Fibroblast of the aortic adventitia (primary cell): ENCODE measurements at regions not wholly inside any gene's neighbourhood (a gene's known extent, or its start where the extent isn't known, plus 50 kb on each side); places are given as distances from the start of the nearest gene placed in this dataset.
"Not testable (repeated sequence)": the region's sequence is repeated elsewhere in the genome, so short reads cannot be mapped to it uniquely, and the experiment has no call there.

Experiments used
- DNase-seq: peaks from one replicate; pipeline ENCODE4 v3.0.0-alpha.2; 2010; ENCODE audit warnings: low read depth
- H3K4me3 ChIP-seq: 2 replicates; pipeline ENCODE4 v1.5.1; 2011; ENCODE audit warnings: low read depth, mild to moderate bottlenecking, control low read depth, low read length, moderate library complexity
- TF ChIP-seq, protein P1 (sequence below): IDR thresholded peaks from 2 replicates; pipeline ENCODE4 v1.5.1; 2011; ENCODE audit warnings: mild to moderate bottlenecking, low read length, control low read depth, inconsistent platforms; ENCODE audit not compliant: insufficient read depth

DNA sequence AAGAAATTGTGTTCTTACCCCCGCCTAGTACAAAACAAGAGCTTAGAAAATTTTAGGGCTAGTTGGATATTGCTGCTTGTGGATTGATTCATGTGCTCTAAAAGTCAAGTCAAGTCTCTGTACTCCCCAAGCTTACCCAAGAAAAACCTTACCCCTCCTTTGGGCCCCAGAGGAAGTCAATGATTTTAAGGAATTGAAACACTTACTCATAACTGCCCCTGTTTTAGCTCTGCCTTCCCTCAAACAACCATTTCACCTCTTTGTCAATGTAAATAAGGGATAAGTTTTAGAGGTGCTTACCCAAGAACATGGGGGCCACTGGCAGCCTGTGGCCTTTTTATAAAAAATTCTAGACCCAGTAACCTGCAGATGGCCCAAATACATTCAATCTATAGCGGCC, 136.6 kb upstream of the RMP24 start:
- DNase-seq, result no peak
- TF ChIP-seq, protein P1, sequence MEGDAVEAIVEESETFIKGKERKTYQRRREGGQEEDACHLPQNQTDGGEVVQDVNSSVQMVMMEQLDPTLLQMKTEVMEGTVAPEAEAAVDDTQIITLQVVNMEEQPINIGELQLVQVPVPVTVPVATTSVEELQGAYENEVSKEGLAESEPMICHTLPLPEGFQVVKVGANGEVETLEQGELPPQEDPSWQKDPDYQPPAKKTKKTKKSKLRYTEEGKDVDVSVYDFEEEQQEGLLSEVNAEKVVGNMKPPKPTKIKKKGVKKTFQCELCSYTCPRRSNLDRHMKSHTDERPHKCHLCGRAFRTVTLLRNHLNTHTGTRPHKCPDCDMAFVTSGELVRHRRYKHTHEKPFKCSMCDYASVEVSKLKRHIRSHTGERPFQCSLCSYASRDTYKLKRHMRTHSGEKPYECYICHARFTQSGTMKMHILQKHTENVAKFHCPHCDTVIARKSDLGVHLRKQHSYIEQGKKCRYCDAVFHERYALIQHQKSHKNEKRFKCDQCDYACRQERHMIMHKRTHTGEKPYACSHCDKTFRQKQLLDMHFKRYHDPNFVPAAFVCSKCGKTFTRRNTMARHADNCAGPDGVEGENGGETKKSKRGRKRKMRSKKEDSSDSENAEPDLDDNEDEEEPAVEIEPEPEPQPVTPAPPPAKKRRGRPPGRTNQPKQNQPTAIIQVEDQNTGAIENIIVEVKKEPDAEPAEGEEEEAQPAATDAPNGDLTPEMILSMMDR, result no peak
- H3K4me3 ChIP-seq, result no peak overlapping the region

DNA sequence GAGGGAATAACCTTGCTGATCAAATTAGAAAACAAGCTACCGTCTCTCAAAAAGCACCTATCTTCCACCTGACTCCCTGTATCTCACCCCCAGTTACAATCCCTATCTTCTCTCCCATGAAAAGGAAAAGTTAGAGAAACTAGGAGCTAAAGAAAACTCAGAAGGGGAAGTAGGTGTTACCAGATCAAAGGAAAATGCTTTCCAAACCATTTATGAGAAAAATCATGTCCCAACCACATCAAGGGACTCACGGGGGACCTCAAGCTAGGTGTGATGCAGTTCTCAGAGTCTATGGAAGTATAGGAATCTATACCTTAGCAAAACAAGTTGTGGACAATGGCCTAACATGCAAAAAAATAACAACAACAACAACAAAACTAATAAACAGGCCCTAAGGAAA, 135.5 kb upstream of the RMP24 start:
- TF ChIP-seq, protein P1, result no peak
- DNase-seq, result no peak
- no peak overlapping the region for H3K4me3 ChIP-seq

DNA sequence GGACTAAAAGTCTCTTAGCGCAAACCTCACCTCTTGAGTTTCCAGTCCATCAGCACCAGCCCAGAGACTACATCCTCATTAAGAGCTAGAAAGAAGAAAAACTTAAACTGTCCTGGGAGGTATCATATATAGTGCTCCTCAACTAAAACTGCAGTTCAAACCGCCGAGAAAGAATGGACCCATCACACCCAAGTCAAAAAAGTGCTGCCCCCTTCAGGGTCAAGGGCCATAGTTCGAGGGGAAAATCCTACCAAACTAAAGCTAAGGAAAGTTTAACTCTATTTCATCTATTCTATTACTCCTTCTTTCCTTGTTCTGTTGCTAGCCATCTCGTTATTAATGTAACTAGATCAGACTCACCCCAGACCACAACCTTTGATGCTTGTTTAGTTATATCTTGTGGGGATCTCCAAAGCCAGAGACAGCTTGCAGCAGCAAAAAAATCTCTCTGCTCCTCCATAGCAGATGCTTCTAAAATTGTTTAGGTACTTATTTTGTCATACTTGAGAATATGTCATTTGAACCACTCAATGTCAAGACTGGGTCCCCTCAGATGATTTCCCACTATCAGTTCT, 134.5 kb upstream of the RMP24 start:
- no peak for DNase-seq
- TF ChIP-seq, protein P1, result no peak
- no peak overlapping the region for H3K4me3 ChIP-seq

DNA sequence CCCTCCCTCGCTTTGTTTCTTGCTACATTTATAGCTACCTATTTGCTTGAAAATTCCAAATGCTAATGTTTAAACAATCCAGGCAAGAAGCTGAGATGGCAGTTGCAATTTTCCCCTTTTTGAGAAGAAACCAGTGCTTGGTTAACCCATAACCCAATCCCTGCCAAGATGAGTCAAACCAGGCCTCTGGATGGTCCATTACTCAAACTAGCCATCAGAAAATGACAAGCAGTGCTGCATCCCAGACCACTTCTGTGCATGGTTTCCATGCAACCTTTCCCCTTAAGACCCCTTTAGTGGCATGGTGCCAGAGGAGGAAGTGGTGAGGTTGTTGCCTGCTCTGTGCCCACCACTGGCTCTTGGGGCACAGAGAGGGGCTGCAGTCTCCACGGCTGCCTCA, 131.2 kb upstream of the RMP24 start:
- no peak overlapping the region for H3K4me3 ChIP-seq
- TF ChIP-seq, protein P1, result no peak
- no peak for DNase-seq

GRCh38 chr18:35842536-35842935, 129.9 kb upstream of the RMP24 start:
- no peak for DNase-seq
- TF ChIP-seq, protein P1, result no peak

DNA sequence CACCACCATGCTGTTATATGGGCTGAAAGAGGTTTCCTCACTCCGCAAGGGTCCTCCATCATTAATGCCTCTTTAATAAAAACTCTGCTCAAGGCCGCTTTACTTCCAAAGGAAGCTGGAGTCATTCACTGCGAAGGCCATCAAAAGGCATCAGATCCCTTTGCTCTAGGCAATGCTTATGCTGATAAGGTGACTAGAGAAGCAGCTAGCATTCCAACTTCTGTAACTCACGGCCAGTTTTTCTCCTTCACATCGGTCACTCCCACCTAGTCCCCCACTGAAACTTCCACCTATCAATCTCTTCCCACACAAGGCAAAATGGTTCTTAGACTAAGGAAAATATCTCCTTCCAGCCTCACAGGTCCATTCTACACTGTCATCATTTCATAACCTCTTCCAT, 124.2 kb upstream of the RMP24 start:
- H3K4me3 ChIP-seq, DNase-seq: not testable (repeated sequence)

More at GRCh38 chr18:35842536-35842935, 129.9 kb upstream of the RMP24 start:
- H3K4me3 ChIP-seq, result no peak overlapping the region

- H3K4me3 ChIP-seq, DNase-seq: not testable (repeated sequence)
These were observed 123.2 kb upstream of the RMP24 start for GRCh38 chr18:35849241-35849640.

DNA sequence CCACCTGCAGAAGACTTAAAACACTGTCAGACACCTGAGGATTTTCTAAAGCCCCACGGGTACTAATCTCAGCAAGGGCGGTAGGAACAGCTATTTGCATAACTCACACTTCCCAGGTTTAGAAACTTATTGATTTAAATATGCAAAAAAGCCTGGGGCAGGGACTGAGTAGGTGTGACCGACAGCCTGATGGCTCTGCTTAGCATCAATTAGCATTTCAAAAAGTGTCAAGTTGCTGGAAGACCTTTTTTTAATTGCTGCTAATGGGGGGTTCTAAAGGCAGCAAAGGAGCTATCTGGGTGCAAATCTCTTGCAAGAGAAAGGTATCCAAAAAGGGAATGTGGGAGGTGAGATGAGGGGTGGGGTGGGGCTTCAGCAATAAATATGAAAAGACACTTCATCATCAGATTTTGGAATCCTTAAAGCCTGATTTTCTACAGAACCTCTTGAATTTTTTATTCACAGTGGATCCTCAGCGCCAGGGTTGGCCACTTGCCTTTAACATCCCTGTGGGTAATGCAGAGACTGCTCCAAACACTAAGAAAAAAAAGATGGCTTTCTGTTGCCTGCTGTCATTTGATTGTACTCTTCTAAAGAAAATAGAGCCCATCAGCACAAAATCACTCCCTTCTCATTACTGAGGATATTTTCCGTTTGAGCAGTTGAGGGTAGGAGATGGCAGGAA, 121.1 kb upstream of the RMP24 start:
- TF ChIP-seq, protein P1, result no peak
- H3K4me3 ChIP-seq, result no peak overlapping the region
- no peak for DNase-seq
